Neuronal stem cell (in vitro differentiated cells): ENCODE measurements at regions not wholly inside any gene's neighbourhood (a gene's known extent, or its start where the extent isn't known, plus 50 kb on each side); places are given as distances from the start of the nearest gene placed in this dataset.

Experiments
- DNase-seq: peaks from one replicate; pipeline ENCODE4 v3.0.0-alpha.2; 2013; ENCODE audit warnings: low spot score
- H2AFZ ChIP-seq: one replicate; pipeline ENCODE4 v1.6.1; 2013; ENCODE audit warnings: mild to moderate bottlenecking, low read length, inconsistent platforms
- H2AK5ac ChIP-seq: 2 replicates; pipeline ENCODE4 v1.6.1; 2013; ENCODE audit warnings: low read depth, mild to moderate bottlenecking, inconsistent platforms, low read length, moderate library complexity, mixed read lengths
- H2BK120ac ChIP-seq: 2 replicates; pipeline ENCODE4 v1.6.1; 2013; ENCODE audit warnings: low read depth, mild to moderate bottlenecking, inconsistent platforms, low read length, moderate library complexity, mixed read lengths
- H2BK12ac ChIP-seq: one replicate; pipeline ENCODE4 v1.6.1; 2013; ENCODE audit warnings: low read length, inconsistent platforms
- H2BK15ac ChIP-seq: 2 replicates; pipeline ENCODE4 v1.6.1; 2013; ENCODE audit warnings: mild to moderate bottlenecking, low read length, inconsistent platforms, mixed read lengths
- H2BK5ac ChIP-seq: one replicate; pipeline ENCODE4 v1.6.1; 2013; ENCODE audit warnings: inconsistent platforms, mild to moderate bottlenecking, low read length, moderate library complexity
- H3K14ac ChIP-seq: one replicate; pipeline ENCODE4 v1.6.1; 2013; ENCODE audit warnings: low read length, inconsistent platforms
- H3K18ac ChIP-seq: 2 replicates; pipeline ENCODE4 v1.6.1; 2013; ENCODE audit warnings: low read length, inconsistent platforms
- H3K23ac ChIP-seq: 2 replicates; pipeline ENCODE4 v1.6.1; 2013; ENCODE audit warnings: low read depth, mild to moderate bottlenecking, mixed read lengths, low read length, inconsistent platforms; ENCODE audit not compliant: poor library complexity
- H3K27ac ChIP-seq: replicated peaks from 3 replicates; pipeline ENCODE4 v1.5.1; 2013; ENCODE audit warnings: low read length, inconsistent platforms
- H3K27me3 ChIP-seq, 3 experiments: 2 replicates each; pipeline ENCODE4 v1.6.1; 2013; ENCODE audit warnings: low read length in 3 of 3, mild to moderate bottlenecking in 2 of 3, inconsistent platforms in 1 of 3, low read depth in 1 of 3, mixed read lengths in 1 of 3, moderate library complexity in 1 of 3; ENCODE audit not compliant: control insufficient read depth in 3 of 3, insufficient read depth in 3 of 3
- H3K36me3 ChIP-seq, 2 donors: replicated peaks in 1 of 2; 2 replicates each; pipeline ENCODE4 v1.6.1; 2013; ENCODE audit warnings: low read length in 2 of 2; ENCODE audit not compliant: control insufficient read depth in 2 of 2, insufficient read depth in 2 of 2
- H3K4ac ChIP-seq: 2 replicates; pipeline ENCODE4 v1.6.1; 2013; ENCODE audit warnings: inconsistent platforms, mild to moderate bottlenecking, low read length, moderate library complexity
- H3K4me1 ChIP-seq, 2 donors: 1 replicate in 1 of 2; 2 replicates in 1 of 2; pipeline ENCODE4 v1.6.1; 2013; ENCODE audit warnings: low read length in 2 of 2, low read depth in 1 of 2; ENCODE audit not compliant: control insufficient read depth in 2 of 2, insufficient read depth in 1 of 2
- H3K4me2 ChIP-seq: one replicate; pipeline ENCODE4 v1.6.1; 2013; ENCODE audit warnings: mild to moderate bottlenecking, low read length, inconsistent platforms; ENCODE audit not compliant: insufficient read depth, poor library complexity, severe bottlenecking
- H3K4me3 ChIP-seq, 2 donors: 2 replicates each; pipeline ENCODE4 v1.5.1; 2013; ENCODE audit warnings: low read length in 2 of 2, mild to moderate bottlenecking in 2 of 2, inconsistent platforms in 1 of 2, moderate library complexity in 1 of 2
- H3K79me1 ChIP-seq: one replicate; pipeline ENCODE4 v1.6.1; 2013; ENCODE audit warnings: low read depth, mild to moderate bottlenecking, inconsistent platforms, low read length, moderate library complexity
- H3K9ac ChIP-seq: one replicate; pipeline ENCODE4 v1.6.1; 2013; ENCODE audit warnings: mild to moderate bottlenecking, low read depth, low read length, inconsistent platforms; ENCODE audit not compliant: poor library complexity
- H3K9me3 ChIP-seq, 2 donors: replicated peaks in 1 of 2; 2 replicates each; pipeline versions ENCODE3 to v1.6.1; 2013; ENCODE audit warnings: low read length in 2 of 2, mild to moderate bottlenecking in 2 of 2, inconsistent platforms in 1 of 2, low read depth in 1 of 2, mixed read lengths in 1 of 2, moderate library complexity in 1 of 2; ENCODE audit not compliant: control insufficient read depth in 2 of 2, insufficient read depth in 1 of 2
- H4K8ac ChIP-seq: one replicate; pipeline ENCODE4 v1.6.1; 2013; ENCODE audit warnings: low read depth, mild to moderate bottlenecking, inconsistent platforms, low read length, moderate library complexity
- H4K91ac ChIP-seq: one replicate; pipeline ENCODE4 v1.6.1; 2013; ENCODE audit warnings: low read length, low read depth, mild to moderate bottlenecking, inconsistent platforms; ENCODE audit not compliant: poor library complexity
- WGBS, 2 donors: extraction: QIAGEN DNeasy Blood & Tissue Kit; methylation state at CpG; one replicate each; pipeline ENCODE4 v1.1.7; 2013; ENCODE audit warnings: missing lambda C conversion rate in 2 of 2, mixed read lengths in 1 of 2; ENCODE audit not compliant: insufficient read length in 2 of 2, insufficient replicate concordance in 1 of 2; ENCODE audit errors: extremely low coverage in 2 of 2; 5-methylcytosine and 5-hydroxymethylcytosine counted together

GRCh38 chr5:25399878-25400480 is 755.2 kb upstream of the CDH10 start:
- Histone ChIP-seq H2BK12ac (no peak overlapping the region), H3K9me3 (peaks cover 0 to 11% of the 10 kb centered on the region in 2 donors), H3K27ac (no peak overlapping the region), H3K27me3 (no peaks in the 10 kb centered on the region), H3K4ac (no peak overlapping the region), H2BK120ac (no peak overlapping the region), H3K4me1 (no peaks in the 10 kb centered on the region), H4K8ac (no peak overlapping the region), H2BK15ac (no peak overlapping the region), H2BK5ac (no peak overlapping the region), H3K36me3 (peaks cover 0 to 2% of the 10 kb centered on the region in 2 donors), H2AFZ (no peak overlapping the region), H3K23ac (no peak overlapping the region), H3K9ac (no peak overlapping the region), H3K4me3 (no peak overlapping the region), H3K79me1 (no peaks in the 10 kb centered on the region), H3K18ac (no peak overlapping the region), H2AK5ac (no peak overlapping the region), H3K4me2 (no peak overlapping the region), H3K14ac (no peak overlapping the region), H4K91ac (no peak overlapping the region)
- no CpG with 5 or more reads among the region's 1 CpG for WGBS, 2 donors
- DNase-seq = no peak

GRCh38 chr5:25393957-25394356 is 749.2 kb upstream of the CDH10 start:
- DNase-seq = no peak
- H3K27ac ChIP-seq = no peak overlapping the region
- H3K36me3 ChIP-seq = no peaks in the 10 kb centered on the region
- no peak overlapping the region for H4K8ac ChIP-seq
- no peak overlapping the region for H3K4me3 ChIP-seq
- no peak overlapping the region for H3K4ac ChIP-seq
- no peak overlapping the region for H2BK5ac ChIP-seq
- no peak overlapping the region for H2BK120ac ChIP-seq
- no peaks in the 10 kb centered on the region for H3K79me1 ChIP-seq
- WGBS, 2 donors = no CpG with 5 or more reads among the region's 1 CpG
- H2BK15ac ChIP-seq = no peak overlapping the region
- H3K9me3 ChIP-seq = peaks cover 0 to 2% of the 10 kb centered on the region in 2 donors
- no peak overlapping the region for H3K23ac ChIP-seq
- no peak overlapping the region for H2AK5ac ChIP-seq
- H3K9ac ChIP-seq = no peak overlapping the region
- H4K91ac ChIP-seq = no peak overlapping the region
- H2AFZ ChIP-seq = no peak overlapping the region
- H3K14ac ChIP-seq = no peak overlapping the region
- H3K4me2 ChIP-seq = no peak overlapping the region
- no peak overlapping the region for H2BK12ac ChIP-seq
- H3K18ac ChIP-seq = no peak overlapping the region
- H3K27me3 ChIP-seq = no peaks in the 10 kb centered on the region
- no peaks in the 10 kb centered on the region for H3K4me1 ChIP-seq

- no CpG with 5 or more reads among the region's 1 CpG for WGBS, 2 donors
- Histone ChIP-seq H2BK15ac (no peak overlapping the region), H3K4me1 (no peaks in the 10 kb centered on the region), H3K36me3 (no peaks in the 10 kb centered on the region), H4K8ac (no peak overlapping the region), H2AK5ac (no peak overlapping the region), H2AFZ (peak overlapping the region; percentile 11), H3K9ac (no peak overlapping the region), H4K91ac (no peak overlapping the region), H3K4ac (no peak overlapping the region), H3K23ac (no peak overlapping the region), H3K4me3 (no peak overlapping the region), H2BK120ac (no peak overlapping the region), H3K27ac (no peak overlapping the region), H3K18ac (no peak overlapping the region), H2BK5ac (no peak overlapping the region), H3K27me3 (no peaks in the 10 kb centered on the region), H3K4me2 (no peak overlapping the region), H3K9me3 (peaks cover 0 to 4% of the 10 kb centered on the region in 2 donors), H3K14ac (no peak overlapping the region), H2BK12ac (no peak overlapping the region), H3K79me1 (no peaks in the 10 kb centered on the region)
- no peak for DNase-seq
Measured at GRCh38 chr5:25393256-25393655, 748.5 kb upstream of the CDH10 start.

- no peaks in the 10 kb centered on the region for H3K4me1 ChIP-seq
- H3K14ac ChIP-seq = no peak overlapping the region
- no peaks in the 10 kb centered on the region for H3K27me3 ChIP-seq
- peak overlapping the region in 1 of 2 donors; percentile 67 for H3K4me3 ChIP-seq
- H2BK5ac ChIP-seq = no peak overlapping the region
- no peak overlapping the region for H3K18ac ChIP-seq
- no peak overlapping the region for H3K4me2 ChIP-seq
- no peak overlapping the region for H4K91ac ChIP-seq
- H2AK5ac ChIP-seq = no peak overlapping the region
- H3K23ac ChIP-seq = no peak overlapping the region
- no peak overlapping the region for H2AFZ ChIP-seq
- H2BK120ac ChIP-seq = no peak overlapping the region
- H3K9me3 ChIP-seq = peaks cover 0 to 4% of the 10 kb centered on the region in 2 donors
- no peak overlapping the region for H2BK15ac ChIP-seq
- no peaks in the 10 kb centered on the region for H3K79me1 ChIP-seq
- DNase-seq = no peak
- no peak overlapping the region for H3K4ac ChIP-seq
- H4K8ac ChIP-seq = no peak overlapping the region
- H2BK12ac ChIP-seq = no peak overlapping the region
- no peak overlapping the region for H3K27ac ChIP-seq
- H3K36me3 ChIP-seq = no peaks in the 10 kb centered on the region
- no CpG with 5 or more reads among the region's 1 CpG for WGBS, 2 donors
- H3K9ac ChIP-seq = no peak overlapping the region
Measured at GRCh38 chr5:25387953-25388352, 743.2 kb upstream of the CDH10 start.
